Upper lobe of left lung (tissue), 4 donors: ENCODE measurements at regions not wholly inside any gene's neighbourhood (a gene's known extent, or its start where the extent isn't known, plus 50 kb on each side); places are given as distances from the start of the nearest gene placed in this dataset.

Source experiments
- CTCF ChIP-seq, 6 experiments: fragments of 450-650 bp in 4 of 6; fragments of 200-600 bp in 2 of 6; sonication (generic) in 2 of 6; IDR thresholded peaks; one replicate each; pipeline ENCODE4 v1.5.1; 2016 to 2019; ENCODE audit warnings: antibody characterized with exemption in 6 of 6
- EP300 ChIP-seq, 4 donors: sonication (generic); formaldehyde crosslinking; IDR thresholded peaks; one replicate each; pipeline ENCODE4 v1.5.1; 2017; ENCODE audit warnings: antibody characterized with exemption in 4 of 4, control low read depth in 2 of 4
- POLR2A ChIP-seq, 4 donors: fragments of 450-650 bp; IDR thresholded peaks; one replicate each; pipeline ENCODE4 v1.5.1; 2016 to 2017; ENCODE audit warnings: antibody characterized with exemption in 4 of 4, mild to moderate bottlenecking in 2 of 4
- POLR2AphosphoS5 ChIP-seq, 2 donors: sonication (generic); formaldehyde crosslinking; IDR thresholded peaks; one replicate each; pipeline ENCODE4 v1.5.1; 2017; ENCODE audit warnings: antibody characterized with exemption in 2 of 2

GRCh38 chr1:172893146-172893841, 157.4 kb downstream of the TNFSF18 start:
- TF ChIP-seq CTCF (IDR thresholded peaks at IDR 0.05) (no peak), POLR2A (IDR thresholded peaks at IDR 0.05) (no peak), POLR2AphosphoS5 (IDR thresholded peaks at IDR 0.05) (no peak), EP300 (IDR thresholded peaks at IDR 0.05) (no peak)
